ENCODE measurements at regions not wholly inside any gene's neighbourhood (a gene's known extent, or its start where the extent isn't known, plus 50 kb on each side); places are given as distances from the start of the nearest gene placed in this dataset.

DNA sequence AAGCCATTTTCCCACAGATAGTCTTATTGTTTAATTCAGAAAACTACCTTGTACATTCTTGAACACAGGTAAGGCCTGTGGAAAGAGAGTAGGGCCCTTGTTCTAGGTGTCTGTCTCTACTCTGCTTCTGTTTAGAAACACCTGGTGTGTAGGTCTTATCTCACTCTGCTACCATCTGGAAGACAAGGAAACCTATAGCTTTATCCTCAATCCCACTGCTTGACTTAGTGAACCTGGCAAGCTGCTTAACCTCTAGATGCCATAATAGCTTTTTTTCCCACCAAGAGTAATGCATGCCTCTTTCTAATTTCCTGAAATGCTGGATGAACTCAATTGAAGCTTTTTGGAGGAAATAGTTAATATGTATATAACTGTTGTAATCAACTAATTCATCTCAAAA is 82.6 kb upstream of the RAP2B start:
- no peak for TF ChIP-seq CTCF (IDR thresholded peaks at IDR 0.05; ENCODE audit: insufficient read depth, low read length, poor library complexity, severe bottlenecking)
- Histone ChIP-seq H3K36me3 (ENCODE audit: control insufficient read depth, insufficient read depth, low read length) (no peaks in the 10 kb centered on the region), H3K27me3 (ENCODE audit: control insufficient read depth, insufficient read depth, low read length) (no peaks in the 10 kb centered on the region), H3K4me3 (ENCODE audit: low read depth, low read length) (no peak overlapping the region)
- DNase-seq (ENCODE audit: low read depth), result no peak

DNA sequence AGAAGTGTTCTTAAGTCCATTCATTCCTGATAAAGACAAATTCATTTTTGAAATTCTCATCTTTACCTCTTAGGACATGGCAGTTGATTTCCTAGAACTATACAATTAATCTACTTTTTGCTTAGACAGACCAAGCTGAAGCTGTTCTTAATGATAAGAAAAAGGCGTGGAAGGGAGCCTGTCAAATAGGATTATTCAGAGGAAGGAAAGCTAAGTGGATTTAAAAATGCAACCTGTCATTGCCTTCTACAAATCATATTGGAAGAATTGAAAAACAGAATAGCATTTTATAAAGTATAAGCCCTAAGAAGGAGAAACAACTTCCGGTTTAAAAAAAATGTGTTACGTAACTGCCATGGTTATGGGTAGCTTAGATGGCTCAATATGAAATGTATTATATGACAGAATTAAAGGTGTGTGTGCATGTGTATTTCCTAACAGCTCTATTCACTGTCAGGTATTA is 81.2 kb upstream of the RAP2B start:
- TF ChIP-seq CTCF (IDR thresholded peaks at IDR 0.05; ENCODE audit: insufficient read depth, low read length, poor library complexity, severe bottlenecking), result no peak
- no peaks in the 10 kb centered on the region for H3K36me3 ChIP-seq (ENCODE audit: control insufficient read depth, insufficient read depth, low read length)
- H3K4me3 ChIP-seq (ENCODE audit: low read depth, low read length), result no peak overlapping the region
- DNase-seq (ENCODE audit: low read depth), result no peak
- no peaks in the 10 kb centered on the region for H3K27me3 ChIP-seq (ENCODE audit: control insufficient read depth, insufficient read depth, low read length)

GRCh38 chr3:153084431-153084830 is 77.6 kb upstream of the RAP2B start:
- H3K36me3 ChIP-seq (ENCODE audit: control insufficient read depth, insufficient read depth, low read length), result no peaks in the 10 kb centered on the region
- no peak for DNase-seq (ENCODE audit: low read depth)
- H3K27me3 ChIP-seq (ENCODE audit: control insufficient read depth, insufficient read depth, low read length), result no peaks in the 10 kb centered on the region
- TF ChIP-seq CTCF (IDR thresholded peaks at IDR 0.05; ENCODE audit: insufficient read depth, low read length, poor library complexity, severe bottlenecking), result no peak
- no peak overlapping the region for H3K4me3 ChIP-seq (ENCODE audit: low read depth, low read length)

DNA sequence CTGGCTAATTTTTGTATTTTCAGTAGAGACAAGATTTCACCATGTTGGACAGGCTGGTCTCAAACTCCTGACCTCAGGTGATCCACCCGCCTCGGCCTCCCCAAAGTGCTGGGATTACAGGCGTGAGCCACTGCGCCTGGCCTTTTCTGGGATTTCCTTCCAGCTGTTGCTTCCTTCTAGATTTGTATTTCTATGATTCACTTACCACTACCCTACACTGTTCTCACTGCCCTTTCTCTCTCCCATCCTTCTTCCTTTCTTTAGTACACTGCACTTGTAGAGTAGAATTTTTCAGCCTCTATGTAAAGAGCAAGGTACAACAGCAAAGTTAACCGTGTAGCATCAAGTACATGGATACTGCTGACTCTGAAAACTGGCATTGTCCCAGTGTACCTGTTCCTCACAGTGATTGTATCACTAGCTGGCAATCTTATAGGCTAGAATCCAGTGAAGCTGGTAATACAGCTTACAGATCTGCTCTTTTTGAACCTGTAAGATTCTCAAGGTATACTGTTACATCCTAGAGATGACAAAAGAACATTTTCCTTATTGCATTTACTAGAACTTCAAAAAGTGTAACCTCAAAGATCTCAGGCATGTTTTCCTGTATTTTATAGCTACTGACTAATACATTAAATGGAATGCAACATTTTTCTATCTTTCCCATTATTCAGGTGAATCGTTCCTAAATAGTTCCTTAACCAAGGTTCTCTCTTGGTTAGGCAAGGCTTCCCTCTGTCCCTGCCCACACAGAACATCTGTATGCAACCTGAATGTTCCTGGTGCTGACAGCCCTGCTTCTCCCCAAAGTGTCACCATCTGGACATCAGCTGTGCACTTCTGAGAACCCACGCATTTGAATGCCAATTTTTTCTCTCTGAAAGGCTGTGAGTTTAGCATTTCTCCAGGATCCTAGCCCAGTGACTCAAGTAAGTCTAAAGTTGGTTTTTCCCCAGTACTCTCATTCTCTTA is 74.1 kb upstream of the RAP2B start:
- Histone ChIP-seq H3K27me3 (ENCODE audit: control insufficient read depth, insufficient read depth, low read length) (no peaks in the 10 kb centered on the region), H3K4me3 (ENCODE audit: low read depth, low read length) (no peak overlapping the region), H3K36me3 (ENCODE audit: control insufficient read depth, insufficient read depth, low read length) (no peaks in the 10 kb centered on the region)
- no peak for DNase-seq (ENCODE audit: low read depth)
- TF ChIP-seq CTCF (IDR thresholded peaks at IDR 0.05; ENCODE audit: insufficient read depth, low read length, poor library complexity, severe bottlenecking), result no peak

DNA sequence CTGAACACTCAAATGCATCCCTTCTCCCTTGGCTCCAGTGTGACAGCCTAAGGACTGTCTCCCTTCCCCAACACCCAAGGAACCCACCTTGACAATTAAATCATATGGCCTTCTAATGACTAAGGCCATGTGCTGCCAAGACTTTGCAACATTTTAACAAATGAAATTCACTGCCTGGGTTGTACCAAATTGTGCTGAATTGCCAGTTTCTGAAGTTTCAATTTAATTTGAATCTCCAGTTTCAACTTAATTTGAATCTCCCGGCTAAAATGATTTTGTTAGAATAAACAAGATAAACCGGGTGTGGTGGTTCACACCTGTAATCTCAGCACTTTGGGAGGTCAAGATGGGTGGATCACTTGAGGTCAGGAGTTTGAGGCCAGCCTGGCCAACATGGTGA is 72.4 kb upstream of the RAP2B start:
- no peak for TF ChIP-seq CTCF (IDR thresholded peaks at IDR 0.05; ENCODE audit: insufficient read depth, low read length, poor library complexity, severe bottlenecking)
- no peak for DNase-seq (ENCODE audit: low read depth)
- no peaks in the 10 kb centered on the region for H3K36me3 ChIP-seq (ENCODE audit: control insufficient read depth, insufficient read depth, low read length)
- H3K4me3 ChIP-seq (ENCODE audit: low read depth, low read length), result no peak overlapping the region
- no peaks in the 10 kb centered on the region for H3K27me3 ChIP-seq (ENCODE audit: control insufficient read depth, insufficient read depth, low read length)

All from kidney epithelial cell (primary cell).